Adrenal gland (tissue), 5 donors: ENCODE measurements at regions not wholly inside any gene's neighbourhood (a gene's known extent, or its start where the extent isn't known, plus 50 kb on each side); places are given as distances from the start of the nearest gene placed in this dataset.

Source experiments
- POLR2A ChIP-seq, 2 donors: fragments of 450-650 bp; IDR thresholded peaks; one replicate each; pipeline ENCODE4 v1.6.1; 2017; ENCODE audit warnings: antibody characterized with exemption in 2 of 2, mild to moderate bottlenecking in 2 of 2, moderate library complexity in 1 of 2
- TF ChIP-seq, protein P1 (sequence below), 6 experiments: fragments of 450-650 bp in 4 of 6; fragments of 200-600 bp in 2 of 6; sonication (generic) in 1 of 6; IDR thresholded peaks; 1 replicate in 5 of 6; 2 replicates in 1 of 6; pipeline versions ENCODE4 v1.5.1 to v1.8.0; 2016 to 2021; ENCODE audit warnings: antibody characterized with exemption in 6 of 6, mild to moderate bottlenecking in 2 of 6, moderate library complexity in 1 of 6
- donor health status: DM: no; HTN: no; CAD: no.

DNA sequence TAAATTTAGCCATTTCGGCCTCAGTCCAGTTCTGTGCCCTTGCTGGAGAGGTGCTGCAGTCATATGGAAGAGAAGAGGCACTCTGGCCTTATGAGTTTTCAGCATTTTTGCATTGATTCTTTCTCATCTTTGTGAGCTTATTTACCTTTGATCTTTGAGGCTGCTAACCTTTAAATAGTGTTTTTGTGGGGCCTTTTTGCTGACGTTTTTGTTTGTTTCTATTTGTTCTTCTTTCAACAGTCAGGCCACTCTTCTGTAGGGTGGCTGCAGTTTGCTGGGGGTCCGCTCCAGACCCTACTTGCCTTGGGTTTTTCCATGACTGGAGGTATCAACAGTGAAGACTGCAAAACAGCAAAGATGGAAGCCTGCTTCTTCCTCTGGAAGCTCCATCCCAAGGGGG lies 1951.7 kb upstream of the LRRTM1 start:
- TF ChIP-seq, protein P1, sequence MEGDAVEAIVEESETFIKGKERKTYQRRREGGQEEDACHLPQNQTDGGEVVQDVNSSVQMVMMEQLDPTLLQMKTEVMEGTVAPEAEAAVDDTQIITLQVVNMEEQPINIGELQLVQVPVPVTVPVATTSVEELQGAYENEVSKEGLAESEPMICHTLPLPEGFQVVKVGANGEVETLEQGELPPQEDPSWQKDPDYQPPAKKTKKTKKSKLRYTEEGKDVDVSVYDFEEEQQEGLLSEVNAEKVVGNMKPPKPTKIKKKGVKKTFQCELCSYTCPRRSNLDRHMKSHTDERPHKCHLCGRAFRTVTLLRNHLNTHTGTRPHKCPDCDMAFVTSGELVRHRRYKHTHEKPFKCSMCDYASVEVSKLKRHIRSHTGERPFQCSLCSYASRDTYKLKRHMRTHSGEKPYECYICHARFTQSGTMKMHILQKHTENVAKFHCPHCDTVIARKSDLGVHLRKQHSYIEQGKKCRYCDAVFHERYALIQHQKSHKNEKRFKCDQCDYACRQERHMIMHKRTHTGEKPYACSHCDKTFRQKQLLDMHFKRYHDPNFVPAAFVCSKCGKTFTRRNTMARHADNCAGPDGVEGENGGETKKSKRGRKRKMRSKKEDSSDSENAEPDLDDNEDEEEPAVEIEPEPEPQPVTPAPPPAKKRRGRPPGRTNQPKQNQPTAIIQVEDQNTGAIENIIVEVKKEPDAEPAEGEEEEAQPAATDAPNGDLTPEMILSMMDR (IDR thresholded peaks at IDR 0.05): no peak
- no peak for TF ChIP-seq POLR2A (IDR thresholded peaks at IDR 0.05)
